Neural progenitor cell (in vitro differentiated cells): ENCODE measurements at regions not wholly inside any gene's neighbourhood (a gene's known extent, or its start where the extent isn't known, plus 50 kb on each side); places are given as distances from the start of the nearest gene placed in this dataset.

ENCODE experiments used
- EZH2 ChIP-seq: fragments of 200-600 bp; sonication (generic); IDR thresholded peaks from 2 replicates; pipeline ENCODE4 v1.6.1; 2017; ENCODE audit warnings: antibody characterized with exemption, mild to moderate bottlenecking, moderate library complexity
- TF ChIP-seq, protein P1 (sequence below): fragments of 200-600 bp; sonication (generic); IDR thresholded peaks from 2 replicates; pipeline ENCODE4 v1.5.1; 2017; ENCODE audit warnings: antibody characterized with exemption, mild to moderate bottlenecking

DNA sequence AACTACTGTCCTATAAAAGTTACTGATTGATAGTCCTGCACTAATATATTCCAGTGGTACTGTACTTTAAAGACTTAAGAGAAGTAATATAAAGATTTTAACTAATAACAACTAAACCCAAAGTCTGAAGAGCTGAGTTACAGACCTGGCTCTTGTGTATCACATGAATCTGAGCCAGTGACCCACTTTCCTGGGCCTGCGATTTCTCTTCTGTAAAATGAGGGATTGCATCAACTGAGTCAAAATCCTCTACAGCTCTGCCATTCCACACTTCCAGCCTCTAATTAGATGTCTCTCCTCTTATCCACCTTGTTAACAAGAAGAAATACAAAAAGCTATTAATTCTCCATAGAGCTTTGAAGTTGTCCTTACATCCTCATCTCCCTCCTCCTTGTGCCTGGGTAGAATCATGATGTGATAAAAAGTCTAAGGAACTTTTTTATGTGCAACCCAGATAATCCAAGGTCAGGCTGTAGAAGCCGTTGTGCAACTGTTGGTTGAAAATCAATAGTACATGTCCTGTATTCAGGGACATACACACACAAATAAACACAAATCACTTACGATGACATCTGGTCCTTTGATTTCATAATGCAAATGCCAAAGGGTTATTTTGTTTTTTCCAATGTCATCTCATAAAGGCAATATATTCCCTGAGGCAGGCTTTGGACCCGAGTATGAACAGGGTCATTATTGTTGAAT, 410.3 kb downstream of the KCNA4 start:
- TF ChIP-seq, protein P1, sequence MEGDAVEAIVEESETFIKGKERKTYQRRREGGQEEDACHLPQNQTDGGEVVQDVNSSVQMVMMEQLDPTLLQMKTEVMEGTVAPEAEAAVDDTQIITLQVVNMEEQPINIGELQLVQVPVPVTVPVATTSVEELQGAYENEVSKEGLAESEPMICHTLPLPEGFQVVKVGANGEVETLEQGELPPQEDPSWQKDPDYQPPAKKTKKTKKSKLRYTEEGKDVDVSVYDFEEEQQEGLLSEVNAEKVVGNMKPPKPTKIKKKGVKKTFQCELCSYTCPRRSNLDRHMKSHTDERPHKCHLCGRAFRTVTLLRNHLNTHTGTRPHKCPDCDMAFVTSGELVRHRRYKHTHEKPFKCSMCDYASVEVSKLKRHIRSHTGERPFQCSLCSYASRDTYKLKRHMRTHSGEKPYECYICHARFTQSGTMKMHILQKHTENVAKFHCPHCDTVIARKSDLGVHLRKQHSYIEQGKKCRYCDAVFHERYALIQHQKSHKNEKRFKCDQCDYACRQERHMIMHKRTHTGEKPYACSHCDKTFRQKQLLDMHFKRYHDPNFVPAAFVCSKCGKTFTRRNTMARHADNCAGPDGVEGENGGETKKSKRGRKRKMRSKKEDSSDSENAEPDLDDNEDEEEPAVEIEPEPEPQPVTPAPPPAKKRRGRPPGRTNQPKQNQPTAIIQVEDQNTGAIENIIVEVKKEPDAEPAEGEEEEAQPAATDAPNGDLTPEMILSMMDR = no peak
- no peak for TF ChIP-seq EZH2
